ENCODE measurements at regions not wholly inside any gene's neighbourhood (a gene's known extent, or its start where the extent isn't known, plus 50 kb on each side); places are given as distances from the start of the nearest gene placed in this dataset.

DNA sequence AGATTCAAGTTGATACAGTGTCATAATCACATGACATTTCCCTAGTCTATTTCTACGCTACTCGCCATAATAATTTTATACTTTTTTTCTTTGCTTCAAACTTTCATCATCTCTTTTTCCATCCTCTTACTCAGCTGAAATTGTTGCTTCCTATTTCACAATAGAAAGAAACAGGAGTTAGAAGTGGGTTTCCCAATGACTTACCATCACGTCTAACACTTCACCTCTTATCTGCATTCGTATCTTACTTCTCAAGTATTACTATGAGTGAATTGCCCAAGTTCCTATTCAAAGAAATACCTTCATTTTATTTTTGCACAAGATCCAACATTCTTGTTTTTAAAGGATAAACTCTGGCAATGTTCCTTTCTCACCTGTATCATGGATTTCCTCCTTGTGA, 1539.9 kb downstream of the SI start:
- ATAC-seq (no peak), DNase-seq (ENCODE audit: low read depth in 1 of 2, low spot score in 1 of 2) (no peak), FAIRE-seq (no peak)
- no peak overlapping the region for H3K27ac ChIP-seq
- TF ChIP-seq POLR2A (IDR thresholded peaks at IDR 0.05; ENCODE audit: low read length) (no peak), HDAC2 (IDR thresholded peaks at IDR 0.05) (no peak), EP300 (IDR thresholded peaks at IDR 0.05) (no peak), ZNF302 (CRISPR knock-in tag; IDR thresholded peaks at IDR 0.05) (no peak), ZC3H11A (IDR thresholded peaks at IDR 0.05) (no peak), RCOR1 (IDR thresholded peaks at IDR 0.05; ENCODE audit: low read depth, low read length) (no peak), HOXB13 (CRISPR knock-in tag; IDR thresholded peaks at IDR 0.05; ENCODE audit: low read depth) (no peak), HOXA7 (CRISPR knock-in tag; IDR thresholded peaks at IDR 0.05) (no peak)
- TF ChIP-seq, protein P1, sequence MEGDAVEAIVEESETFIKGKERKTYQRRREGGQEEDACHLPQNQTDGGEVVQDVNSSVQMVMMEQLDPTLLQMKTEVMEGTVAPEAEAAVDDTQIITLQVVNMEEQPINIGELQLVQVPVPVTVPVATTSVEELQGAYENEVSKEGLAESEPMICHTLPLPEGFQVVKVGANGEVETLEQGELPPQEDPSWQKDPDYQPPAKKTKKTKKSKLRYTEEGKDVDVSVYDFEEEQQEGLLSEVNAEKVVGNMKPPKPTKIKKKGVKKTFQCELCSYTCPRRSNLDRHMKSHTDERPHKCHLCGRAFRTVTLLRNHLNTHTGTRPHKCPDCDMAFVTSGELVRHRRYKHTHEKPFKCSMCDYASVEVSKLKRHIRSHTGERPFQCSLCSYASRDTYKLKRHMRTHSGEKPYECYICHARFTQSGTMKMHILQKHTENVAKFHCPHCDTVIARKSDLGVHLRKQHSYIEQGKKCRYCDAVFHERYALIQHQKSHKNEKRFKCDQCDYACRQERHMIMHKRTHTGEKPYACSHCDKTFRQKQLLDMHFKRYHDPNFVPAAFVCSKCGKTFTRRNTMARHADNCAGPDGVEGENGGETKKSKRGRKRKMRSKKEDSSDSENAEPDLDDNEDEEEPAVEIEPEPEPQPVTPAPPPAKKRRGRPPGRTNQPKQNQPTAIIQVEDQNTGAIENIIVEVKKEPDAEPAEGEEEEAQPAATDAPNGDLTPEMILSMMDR (IDR thresholded peaks at IDR 0.05) = no peak
- TF ChIP-seq, protein P2, sequence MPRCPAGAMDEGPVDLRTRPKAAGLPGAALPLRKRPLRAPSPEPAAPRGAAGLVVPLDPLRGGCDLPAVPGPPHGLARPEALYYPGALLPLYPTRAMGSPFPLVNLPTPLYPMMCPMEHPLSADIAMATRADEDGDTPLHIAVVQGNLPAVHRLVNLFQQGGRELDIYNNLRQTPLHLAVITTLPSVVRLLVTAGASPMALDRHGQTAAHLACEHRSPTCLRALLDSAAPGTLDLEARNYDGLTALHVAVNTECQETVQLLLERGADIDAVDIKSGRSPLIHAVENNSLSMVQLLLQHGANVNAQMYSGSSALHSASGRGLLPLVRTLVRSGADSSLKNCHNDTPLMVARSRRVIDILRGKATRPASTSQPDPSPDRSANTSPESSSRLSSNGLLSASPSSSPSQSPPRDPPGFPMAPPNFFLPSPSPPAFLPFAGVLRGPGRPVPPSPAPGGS (IDR thresholded peaks at IDR 0.05) = no peak
- TF ChIP-seq, protein P3, sequence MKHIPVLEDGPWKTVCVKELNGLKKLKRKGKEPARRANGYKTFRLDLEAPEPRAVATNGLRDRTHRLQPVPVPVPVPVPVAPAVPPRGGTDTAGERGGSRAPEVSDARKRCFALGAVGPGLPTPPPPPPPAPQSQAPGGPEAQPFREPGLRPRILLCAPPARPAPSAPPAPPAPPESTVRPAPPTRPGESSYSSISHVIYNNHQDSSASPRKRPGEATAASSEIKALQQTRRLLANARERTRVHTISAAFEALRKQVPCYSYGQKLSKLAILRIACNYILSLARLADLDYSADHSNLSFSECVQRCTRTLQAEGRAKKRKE (CRISPR knock-in tag; IDR thresholded peaks at IDR 0.05; ENCODE audit: low read depth) = no peak
- no peak overlapping the region for H3K4me3 ChIP-seq
- H3K9me3 ChIP-seq = no peaks in the 10 kb centered on the region
- H3K4me1 ChIP-seq = no peaks in the 10 kb centered on the region
- POLR2A ChIA-PET = no interaction called here
- WGBS (ENCODE audit: missing lambda C conversion rate) = 88% methylated on average over 4 of the region's 4 CpGs
- CTCF ChIA-PET = no interaction called here
- H3K4me2 ChIP-seq = no peak overlapping the region

DNA sequence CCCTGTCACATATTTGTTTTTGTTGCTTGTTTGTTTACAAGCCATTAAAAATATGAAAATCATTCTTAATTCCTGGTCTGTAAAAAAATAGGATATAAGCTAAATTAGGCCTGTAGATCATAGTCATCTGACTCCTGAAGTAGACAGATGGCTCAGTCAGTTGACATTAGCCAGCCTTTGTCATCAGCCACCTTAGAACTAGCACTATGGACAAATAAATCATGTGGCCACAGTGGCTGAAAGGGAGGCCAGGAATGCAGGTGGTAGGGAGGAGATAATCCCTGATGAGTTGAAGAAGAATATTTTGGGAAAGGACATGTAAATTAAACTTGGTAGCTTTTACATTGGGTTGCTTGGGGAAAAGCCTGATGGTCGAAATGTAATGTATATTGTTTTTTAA, 1544.9 kb downstream of the SI start:
- POLR2A ChIA-PET = no interaction called here
- CTCF ChIA-PET = no interaction called here

More for the DNA sequence above, 1544.9 kb downstream of the SI start:
- DNase-seq (ENCODE audit: low read depth in 1 of 2, low spot score in 1 of 2) (no peak), ATAC-seq (no peak), FAIRE-seq (no peak)
- H3K4me2 ChIP-seq = no peak overlapping the region
- TF ChIP-seq POLR2A (IDR thresholded peaks at IDR 0.05; ENCODE audit: low read length) (no peak), FOSL2 (IDR thresholded peaks at IDR 0.05) (no peak), FOSL2 (CRISPR knock-in tag; IDR thresholded peaks at IDR 0.05) (no peak), JUN (IDR thresholded peaks at IDR 0.05) (no peak), HOXB13 (CRISPR knock-in tag; IDR thresholded peaks at IDR 0.05; ENCODE audit: low read depth) (no peak), HEYL (CRISPR knock-in tag; IDR thresholded peaks at IDR 0.05) (no peak), SMC3 (IDR thresholded peaks at IDR 0.05) (no peak), ZSCAN20 (CRISPR knock-in tag; IDR thresholded peaks at IDR 0.05) (no peak), EHMT2 (IDR thresholded peaks at IDR 0.05; ENCODE audit: low read depth) (no peak), HOXB5 (CRISPR knock-in tag; IDR thresholded peaks at IDR 0.05) (no peak), EHF (CRISPR knock-in tag; IDR thresholded peaks at IDR 0.05) (no peak), ZC3H11A (IDR thresholded peaks at IDR 0.05) (no peak), GATA3 (IDR thresholded peaks at IDR 0.05; ENCODE audit: borderline replicate concordance) (no peak)
- TF ChIP-seq, protein P4, sequence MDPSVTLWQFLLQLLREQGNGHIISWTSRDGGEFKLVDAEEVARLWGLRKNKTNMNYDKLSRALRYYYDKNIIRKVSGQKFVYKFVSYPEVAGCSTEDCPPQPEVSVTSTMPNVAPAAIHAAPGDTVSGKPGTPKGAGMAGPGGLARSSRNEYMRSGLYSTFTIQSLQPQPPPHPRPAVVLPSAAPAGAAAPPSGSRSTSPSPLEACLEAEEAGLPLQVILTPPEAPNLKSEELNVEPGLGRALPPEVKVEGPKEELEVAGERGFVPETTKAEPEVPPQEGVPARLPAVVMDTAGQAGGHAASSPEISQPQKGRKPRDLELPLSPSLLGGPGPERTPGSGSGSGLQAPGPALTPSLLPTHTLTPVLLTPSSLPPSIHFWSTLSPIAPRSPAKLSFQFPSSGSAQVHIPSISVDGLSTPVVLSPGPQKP (IDR thresholded peaks at IDR 0.05; ENCODE audit: low read depth, low read length) = no peak
- TF ChIP-seq, protein P5, sequence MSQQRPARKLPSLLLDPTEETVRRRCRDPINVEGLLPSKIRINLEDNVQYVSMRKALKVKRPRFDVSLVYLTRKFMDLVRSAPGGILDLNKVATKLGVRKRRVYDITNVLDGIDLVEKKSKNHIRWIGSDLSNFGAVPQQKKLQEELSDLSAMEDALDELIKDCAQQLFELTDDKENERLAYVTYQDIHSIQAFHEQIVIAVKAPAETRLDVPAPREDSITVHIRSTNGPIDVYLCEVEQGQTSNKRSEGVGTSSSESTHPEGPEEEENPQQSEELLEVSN (IDR thresholded peaks at IDR 0.05; ENCODE audit: borderline replicate concordance, low read depth) = no peak
- TF ChIP-seq, protein P1 (IDR thresholded peaks at IDR 0.05) = no peak
- H3K4me3 ChIP-seq = no peak overlapping the region
- H3K9me3 ChIP-seq = no peaks in the 10 kb centered on the region
- WGBS (ENCODE audit: missing lambda C conversion rate) = 19% methylated on average over 1 of the region's 1 CpG
- no peaks in the 10 kb centered on the region for H3K4me1 ChIP-seq
- H3K27ac ChIP-seq = no peak overlapping the region

All from A549 (cell line).